GM04503 (cell line): ENCODE measurements at regions not wholly inside any gene's neighbourhood (a gene's known extent, or its start where the extent isn't known, plus 50 kb on each side); places are given as distances from the start of the nearest gene placed in this dataset.
"Not testable (repeated sequence)": the region's sequence is repeated elsewhere in the genome, so short reads cannot be mapped to it uniquely, and the experiment has no call there.

Experiments used
- DNase-seq: peaks from one replicate; pipeline ENCODE4 v3.0.0-alpha.2; 2012; ENCODE audit warnings: low read depth

- no peak for DNase-seq
Observed at GRCh38 chr5:103908336-103909080, 345.9 kb upstream of the NUDT12 start.

DNA sequence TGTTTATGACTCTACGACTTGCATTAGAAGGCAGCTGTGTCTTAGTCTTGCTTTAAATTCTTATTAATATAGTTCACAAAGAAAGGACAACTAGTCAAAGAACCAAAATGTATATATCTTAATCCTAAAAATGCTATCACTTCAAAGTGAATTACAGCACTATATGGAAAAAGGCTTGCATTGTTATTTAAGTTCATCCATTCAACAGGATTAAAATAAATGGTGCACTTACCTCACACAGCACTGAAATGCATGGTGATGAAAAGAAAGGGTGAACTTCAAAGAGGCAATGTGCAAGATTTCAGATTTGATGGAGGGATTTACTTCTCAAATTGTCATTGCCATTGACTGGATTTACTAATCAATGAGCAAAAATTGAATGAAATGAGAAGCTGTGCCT lies 344.4 kb upstream of the NUDT12 start:
- DNase-seq = no peak

DNA sequence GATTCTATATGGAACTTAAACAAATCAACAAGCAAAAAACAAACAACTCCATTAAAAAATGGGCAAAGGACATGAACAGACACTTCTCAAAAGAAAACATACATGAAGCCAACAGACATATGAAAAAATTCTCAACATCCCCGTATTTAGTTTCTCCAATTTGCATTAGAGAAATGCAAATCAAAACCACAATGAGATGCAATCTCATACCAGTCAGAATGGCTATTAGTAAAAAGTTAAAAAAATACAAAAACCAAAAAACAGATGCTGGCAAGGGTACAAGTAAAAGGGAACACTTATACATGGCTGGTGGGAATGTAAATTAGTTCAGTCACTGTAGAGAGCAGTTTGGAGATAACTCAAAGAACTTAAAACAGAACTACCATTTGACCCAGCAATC lies 342.1 kb upstream of the NUDT12 start:
- no peak for DNase-seq

DNA sequence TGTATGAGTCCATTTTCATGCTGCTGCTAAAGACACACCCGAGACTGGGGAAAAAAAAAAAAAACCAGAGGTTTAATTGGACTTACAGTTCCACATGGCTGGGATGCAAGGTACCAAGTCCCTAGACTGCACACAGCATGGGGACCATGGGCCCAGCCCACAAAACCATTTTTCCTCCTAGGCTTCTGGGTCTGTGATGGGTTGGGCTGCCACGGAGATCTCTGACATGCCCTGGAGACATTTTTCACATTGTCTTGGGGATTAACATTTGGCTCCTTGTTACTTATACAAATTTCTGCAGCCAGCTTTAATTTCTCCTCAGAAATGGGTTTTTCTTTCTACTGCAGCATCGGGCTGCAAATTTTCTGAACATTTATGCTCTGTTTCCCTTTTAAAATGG lies 340.3 kb upstream of the NUDT12 start:
- no peak for DNase-seq

GRCh38 chr5:103901885-103902284 lies 339.3 kb upstream of the NUDT12 start:
- DNase-seq = no peak

DNA sequence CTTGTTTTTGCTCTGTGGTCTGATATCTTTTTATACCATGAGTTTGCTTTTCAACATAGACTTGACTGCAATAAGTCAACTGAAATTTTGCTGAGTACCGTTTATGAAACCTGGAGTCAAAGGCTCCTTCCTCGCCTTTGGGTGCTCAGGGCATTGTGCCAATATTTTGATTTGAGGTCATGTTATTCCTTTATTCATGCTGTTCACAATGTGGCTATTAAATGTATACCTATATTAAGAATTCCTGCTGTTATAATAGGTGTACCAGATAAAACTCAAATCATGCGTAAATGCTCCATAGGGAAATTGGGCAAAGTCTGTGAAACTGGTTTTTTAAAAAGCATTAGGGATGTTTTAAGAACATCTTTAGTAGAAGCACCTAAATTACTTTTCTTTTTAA lies 334.0 kb upstream of the NUDT12 start:
- no peak for DNase-seq

DNA sequence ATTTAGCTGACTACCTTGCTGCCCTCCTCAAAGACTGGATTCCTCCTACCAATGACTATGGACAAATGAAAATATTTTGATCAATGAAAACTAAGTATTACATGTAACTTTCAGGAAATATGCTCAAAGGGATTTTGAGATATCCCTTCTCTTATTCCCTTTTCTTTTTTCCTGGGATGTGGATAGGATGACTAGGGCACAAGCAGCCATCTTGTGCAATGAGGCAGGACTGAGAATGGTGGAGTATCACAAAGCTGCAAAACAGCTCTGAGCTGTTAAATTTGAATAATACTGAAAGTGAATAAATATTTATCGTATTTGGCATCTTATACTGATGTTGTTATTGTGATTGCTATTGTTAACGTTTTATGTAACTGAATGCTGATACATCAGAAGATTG lies 333.1 kb upstream of the NUDT12 start:
- DNase-seq = no peak

DNA sequence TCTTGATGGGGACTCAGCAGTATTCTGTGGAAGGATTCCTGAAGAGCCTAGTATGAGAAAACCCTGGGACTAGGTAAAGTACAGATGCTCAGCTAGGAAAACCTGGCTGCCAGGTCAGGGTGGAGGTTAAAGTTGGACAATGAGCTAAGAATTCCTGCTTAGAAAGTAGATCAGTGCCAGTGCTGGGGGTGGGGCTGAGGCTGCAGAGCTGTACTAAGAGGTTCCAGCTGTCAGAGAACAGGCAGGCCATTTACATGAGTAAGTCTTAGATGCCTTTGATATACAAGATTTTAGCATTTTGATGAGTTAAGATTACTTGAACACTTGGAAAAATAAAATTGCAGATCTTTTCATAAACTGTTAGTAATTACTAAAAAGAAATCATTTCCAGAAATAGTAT lies 332.3 kb upstream of the NUDT12 start:
- no peak for DNase-seq

DNA sequence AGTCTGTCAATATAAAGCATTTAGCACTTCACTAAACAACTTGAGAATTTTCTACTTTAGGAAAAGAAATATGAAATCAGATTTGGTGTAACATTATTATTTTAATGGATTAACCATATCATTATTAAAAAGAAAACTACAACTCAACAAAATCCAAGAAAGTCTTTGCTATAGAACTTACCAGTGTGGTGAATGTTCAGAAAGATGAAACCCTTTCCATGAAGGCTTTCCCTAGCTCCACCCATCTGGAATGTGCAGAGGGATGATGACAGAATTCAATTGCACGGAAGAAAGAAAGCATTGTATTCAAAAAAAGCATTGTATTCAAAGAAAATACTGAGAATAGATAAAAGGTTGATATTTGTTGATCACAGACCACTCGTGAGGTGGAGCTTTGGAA lies 328.6 kb upstream of the NUDT12 start:
- DNase-seq = no peak

- DNase-seq = no peak
Observed at GRCh38 chr5:103890313-103890712, 327.7 kb upstream of the NUDT12 start.

DNA sequence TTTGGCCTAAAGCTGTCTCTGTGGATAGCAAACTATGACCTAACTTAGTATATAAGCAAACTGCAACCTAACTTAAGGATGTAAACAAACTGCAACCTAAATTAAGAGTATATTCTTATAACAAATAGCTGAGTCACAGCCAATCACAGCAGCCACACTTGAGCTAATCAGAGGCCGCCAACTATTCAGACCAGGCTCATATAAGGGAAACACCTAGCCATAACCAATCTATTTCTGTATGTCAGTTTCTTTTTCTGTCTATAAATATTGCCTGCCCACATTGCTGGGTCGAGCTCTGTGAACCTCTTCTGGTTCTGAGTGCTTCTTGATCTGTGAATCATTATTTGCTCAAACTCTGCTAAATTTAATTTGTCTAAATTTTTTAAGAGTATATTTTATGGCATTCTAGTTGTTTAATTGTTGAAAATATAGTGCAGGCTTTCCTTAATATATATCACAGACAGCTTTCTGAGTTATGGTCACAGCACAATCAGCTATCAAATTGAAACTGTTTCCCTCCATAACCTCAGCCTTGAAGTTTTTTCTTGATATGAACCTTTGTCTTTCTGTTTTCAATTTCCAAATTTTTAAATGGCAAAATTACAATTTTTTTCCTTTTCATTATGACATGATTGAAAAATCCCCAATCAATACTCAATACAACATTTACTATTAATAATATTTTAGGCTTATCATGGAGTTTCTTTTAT lies 327.1 kb upstream of the NUDT12 start:
- DNase-seq = no peak

DNA sequence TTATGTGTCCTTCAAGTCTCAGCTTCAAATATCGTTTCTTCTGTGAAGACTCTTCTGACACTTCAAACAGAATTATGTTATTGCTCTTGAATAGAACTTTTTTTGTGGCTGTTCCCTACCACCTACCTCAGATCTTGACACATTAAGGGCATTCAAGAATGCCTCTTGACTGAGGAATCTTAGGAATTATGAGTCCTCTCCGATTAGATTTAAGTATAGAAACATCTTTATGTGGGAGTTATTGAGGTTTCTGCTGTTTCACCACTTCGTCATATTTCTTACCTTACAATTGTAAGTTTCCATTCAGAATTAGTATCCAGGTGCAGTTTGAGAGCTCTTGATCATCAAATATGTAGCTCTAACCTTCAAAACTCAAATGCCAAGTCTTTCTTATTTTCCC lies 324.2 kb upstream of the NUDT12 start:
- DNase-seq = no peak

DNA sequence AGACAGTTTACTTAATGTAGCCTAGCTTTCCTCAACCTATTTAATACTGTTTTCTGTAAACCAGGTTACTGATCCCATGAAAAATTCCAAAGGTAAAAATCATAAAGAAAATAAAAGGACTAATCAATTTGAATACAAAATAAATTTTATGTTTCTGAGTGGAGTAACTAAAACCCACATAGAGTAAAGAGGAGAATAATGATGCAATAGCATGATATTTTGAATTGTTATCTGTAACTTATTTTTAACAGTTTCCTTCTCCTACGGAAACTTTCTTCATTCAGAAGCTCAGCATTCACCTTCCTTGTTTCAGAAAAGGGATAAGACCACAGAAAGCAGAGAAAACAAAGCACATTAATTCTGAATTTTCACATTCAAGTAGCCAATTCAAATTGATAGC lies 320.6 kb upstream of the NUDT12 start:
- no peak for DNase-seq

DNA sequence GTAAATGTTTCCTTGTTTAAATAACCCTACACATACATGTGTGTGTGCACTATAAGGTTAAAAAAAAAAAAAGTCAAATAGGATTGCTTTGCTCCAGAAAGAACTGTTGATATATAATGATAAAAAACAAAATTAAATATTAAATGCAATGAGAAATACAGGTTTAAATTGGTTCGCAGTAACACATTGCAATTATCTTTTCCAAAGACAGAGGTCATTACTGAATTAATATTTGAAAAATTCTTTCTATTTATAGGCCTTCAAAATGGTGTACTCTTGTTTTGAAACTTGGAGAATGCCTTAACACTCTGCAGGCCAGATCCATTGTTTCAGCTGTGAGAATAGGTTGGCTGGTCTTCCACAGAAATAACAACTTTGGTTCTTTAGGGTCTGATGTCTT lies 319.0 kb upstream of the NUDT12 start:
- DNase-seq = no peak

- no peak for DNase-seq
Observed at GRCh38 chr5:103867857-103868598, 305.4 kb upstream of the NUDT12 start.

- no peak for DNase-seq
Observed at GRCh38 chr5:103866169-103866568, 303.6 kb upstream of the NUDT12 start.

- no peak for DNase-seq
Observed at GRCh38 chr5:103862398-103862797, 299.8 kb upstream of the NUDT12 start.

GRCh38 chr5:103860327-103860726 lies 297.7 kb upstream of the NUDT12 start:
- DNase-seq = no peak

GRCh38 chr5:103858367-103858766 lies 295.8 kb upstream of the NUDT12 start:
- not testable (repeated sequence) for DNase-seq

GRCh38 chr5:103851091-103851490 lies 288.5 kb upstream of the NUDT12 start:
- no peak for DNase-seq

DNA sequence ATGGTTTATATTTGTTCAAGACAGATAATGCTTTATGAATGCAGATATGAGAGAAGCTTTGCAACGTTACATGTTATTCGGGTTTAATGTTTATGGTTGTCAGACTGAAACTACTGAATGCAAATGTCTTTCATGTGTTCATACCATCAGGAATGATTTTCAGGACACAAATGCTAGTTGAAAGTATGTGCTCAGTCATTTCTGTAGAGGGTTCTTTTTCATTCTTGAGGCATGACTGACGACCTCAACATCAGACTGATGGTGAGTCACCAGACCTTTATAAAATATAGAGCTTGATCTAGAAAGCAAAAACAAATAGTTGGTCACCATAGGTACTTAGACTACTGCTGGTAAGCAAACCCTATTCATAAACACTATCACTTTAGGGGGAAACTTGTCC lies 287.3 kb upstream of the NUDT12 start:
- DNase-seq = peak; percentile 82

GRCh38 chr5:103847060-103847459 lies 284.5 kb upstream of the NUDT12 start:
- no peak for DNase-seq

DNA sequence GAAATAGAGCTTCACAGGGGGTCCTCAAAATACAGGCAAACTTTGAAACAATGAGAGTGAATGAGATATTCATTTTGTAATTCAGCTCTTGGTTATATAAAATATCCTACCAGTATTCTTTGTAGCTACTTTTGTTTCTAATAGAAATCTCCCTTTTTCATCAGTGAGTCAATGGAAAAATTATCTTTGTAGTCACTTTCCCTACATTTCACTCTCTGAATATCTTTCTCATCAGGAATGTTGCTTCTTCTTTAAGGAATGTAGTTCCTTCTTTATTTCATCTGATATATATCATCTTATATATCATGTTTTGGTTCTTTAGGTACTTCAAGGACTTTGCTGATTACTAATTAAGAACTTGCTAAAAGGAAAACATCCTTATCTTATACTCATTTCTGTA lies 280.3 kb upstream of the NUDT12 start:
- no peak for DNase-seq
